ENCODE measurements at regions not wholly inside any gene's neighbourhood (a gene's known extent, or its start where the extent isn't known, plus 50 kb on each side); places are given as distances from the start of the nearest gene placed in this dataset.
"Not testable (repeated sequence)": the region's sequence is repeated elsewhere in the genome, so short reads cannot be mapped to it uniquely, and the experiment has no call there.

GRCh38 chr15:96151749-96152148, 178.8 kb upstream of the NR2F2 start:
- not testable (repeated sequence) for TF ChIP-seq CTCF, POLR2A (IDR thresholded peaks at IDR 0.05)
